SK-N-SH (cell line): ENCODE measurements at regions not wholly inside any gene's neighbourhood (a gene's known extent, or its start where the extent isn't known, plus 50 kb on each side); places are given as distances from the start of the nearest gene placed in this dataset.

Source experiments
- CTCF ChIP-seq: fragments of 200-600 bp; sonication (generic); IDR thresholded peaks from 2 replicates; pipeline ENCODE4 v1.6.1; 2017; ENCODE audit warnings: antibody characterized with exemption, mild to moderate bottlenecking, moderate library complexity
- EP300 ChIP-seq, 2 experiments: IDR thresholded peaks; 2 replicates each; pipeline versions ENCODE4 v1.4.0 to v1.6.1; 2012; ENCODE audit warnings: borderline replicate concordance in 1 of 2, low read depth in 1 of 2, low read length in 1 of 2
- EZH2phosphoT487 ChIP-seq: fragments of 200-600 bp; sonication (generic); IDR thresholded peaks from 2 replicates; pipeline ENCODE4 v1.6.1; 2017; ENCODE audit warnings: low read depth, mixed run types, mild to moderate bottlenecking, antibody characterized with exemption, moderate library complexity, borderline replicate concordance
- FOXJ3 ChIP-seq: sonication (generic); formaldehyde crosslinking; IDR thresholded peaks from 2 replicates; pipeline ENCODE4 v1.5.1; 2020; ENCODE audit warnings: mild to moderate bottlenecking, missing genetic modification reagents
- NFIC ChIP-seq: IDR thresholded peaks from 2 replicates; pipeline ENCODE4 v1.4.0; 2012; ENCODE audit warnings: borderline replicate concordance
- NRF1 ChIP-seq: IDR thresholded peaks from 2 replicates; pipeline ENCODE4 v1.6.1; 2012; ENCODE audit warnings: low read depth, mild to moderate bottlenecking, low read length
- POLR2AphosphoS5 ChIP-seq: IDR thresholded peaks from 2 replicates; pipeline ENCODE4 v1.6.1; 2012; ENCODE audit warnings: low read depth, low read length
- RAD21 ChIP-seq: IDR thresholded peaks from 2 replicates; pipeline ENCODE4 v1.6.1; 2012; ENCODE audit warnings: mild to moderate bottlenecking, low read length
- RXRA ChIP-seq: IDR thresholded peaks from 2 replicates; pipeline ENCODE4 v1.4.0; 2012; ENCODE audit warnings: low read depth, mild to moderate bottlenecking, borderline replicate concordance
- SMC3 ChIP-seq: IDR thresholded peaks from 2 replicates; pipeline ENCODE4 v1.6.1; 2012; ENCODE audit warnings: low read depth, low read length, improper control_type of control experiment
- TAF1 ChIP-seq: IDR thresholded peaks from 2 replicates; pipeline ENCODE4 v1.6.1; 2012; ENCODE audit warnings: low read depth, mild to moderate bottlenecking, low read length, moderate library complexity, borderline replicate concordance
- USF2 ChIP-seq: fragments of 150-350 bp; IDR thresholded peaks from 2 replicates; pipeline ENCODE4 v1.6.1; 2017; ENCODE audit warnings: antibody characterized with exemption, low read length, low read depth, borderline replicate concordance
- TF ChIP-seq, protein P1 (sequence below): IDR thresholded peaks from 2 replicates; pipeline ENCODE4 v1.6.1; 2012; ENCODE audit warnings: mild to moderate bottlenecking, low read depth, low read length, moderate library complexity

GRCh38 chr13:37984357-37984756 is 114.8 kb upstream of the TRPC4 start:
- TF ChIP-seq SMC3 (no peak), NRF1 (no peak), CTCF (peak; percentile 29), USF2 (no peak), RAD21 (no peak), EZH2phosphoT487 (no peak), RXRA (no peak), POLR2AphosphoS5 (no peak), TAF1 (no peak), NFIC (no peak), FOXJ3 (CRISPR knock-in tag) (no peak), EP300 (IDR thresholded peaks at IDR 0.05; ENCODE audit: borderline replicate concordance in 1 of 2, low read depth in 1 of 2, low read length in 1 of 2) (no peak)
- TF ChIP-seq, protein P1, sequence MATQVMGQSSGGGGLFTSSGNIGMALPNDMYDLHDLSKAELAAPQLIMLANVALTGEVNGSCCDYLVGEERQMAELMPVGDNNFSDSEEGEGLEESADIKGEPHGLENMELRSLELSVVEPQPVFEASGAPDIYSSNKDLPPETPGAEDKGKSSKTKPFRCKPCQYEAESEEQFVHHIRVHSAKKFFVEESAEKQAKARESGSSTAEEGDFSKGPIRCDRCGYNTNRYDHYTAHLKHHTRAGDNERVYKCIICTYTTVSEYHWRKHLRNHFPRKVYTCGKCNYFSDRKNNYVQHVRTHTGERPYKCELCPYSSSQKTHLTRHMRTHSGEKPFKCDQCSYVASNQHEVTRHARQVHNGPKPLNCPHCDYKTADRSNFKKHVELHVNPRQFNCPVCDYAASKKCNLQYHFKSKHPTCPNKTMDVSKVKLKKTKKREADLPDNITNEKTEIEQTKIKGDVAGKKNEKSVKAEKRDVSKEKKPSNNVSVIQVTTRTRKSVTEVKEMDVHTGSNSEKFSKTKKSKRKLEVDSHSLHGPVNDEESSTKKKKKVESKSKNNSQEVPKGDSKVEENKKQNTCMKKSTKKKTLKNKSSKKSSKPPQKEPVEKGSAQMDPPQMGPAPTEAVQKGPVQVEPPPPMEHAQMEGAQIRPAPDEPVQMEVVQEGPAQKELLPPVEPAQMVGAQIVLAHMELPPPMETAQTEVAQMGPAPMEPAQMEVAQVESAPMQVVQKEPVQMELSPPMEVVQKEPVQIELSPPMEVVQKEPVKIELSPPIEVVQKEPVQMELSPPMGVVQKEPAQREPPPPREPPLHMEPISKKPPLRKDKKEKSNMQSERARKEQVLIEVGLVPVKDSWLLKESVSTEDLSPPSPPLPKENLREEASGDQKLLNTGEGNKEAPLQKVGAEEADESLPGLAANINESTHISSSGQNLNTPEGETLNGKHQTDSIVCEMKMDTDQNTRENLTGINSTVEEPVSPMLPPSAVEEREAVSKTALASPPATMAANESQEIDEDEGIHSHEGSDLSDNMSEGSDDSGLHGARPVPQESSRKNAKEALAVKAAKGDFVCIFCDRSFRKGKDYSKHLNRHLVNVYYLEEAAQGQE: no peak
